EH (cell line): ENCODE measurements at regions not wholly inside any gene's neighbourhood (a gene's known extent, or its start where the extent isn't known, plus 50 kb on each side); places are given as distances from the start of the nearest gene placed in this dataset.
"Not testable (repeated sequence)": the region's sequence is repeated elsewhere in the genome, so short reads cannot be mapped to it uniquely, and the experiment has no call there.

ENCODE experiments used
- DNase-seq: peaks from one replicate; pipeline ENCODE4 v3.0.0-alpha.2; 2015; ENCODE audit warnings: low read depth

DNA sequence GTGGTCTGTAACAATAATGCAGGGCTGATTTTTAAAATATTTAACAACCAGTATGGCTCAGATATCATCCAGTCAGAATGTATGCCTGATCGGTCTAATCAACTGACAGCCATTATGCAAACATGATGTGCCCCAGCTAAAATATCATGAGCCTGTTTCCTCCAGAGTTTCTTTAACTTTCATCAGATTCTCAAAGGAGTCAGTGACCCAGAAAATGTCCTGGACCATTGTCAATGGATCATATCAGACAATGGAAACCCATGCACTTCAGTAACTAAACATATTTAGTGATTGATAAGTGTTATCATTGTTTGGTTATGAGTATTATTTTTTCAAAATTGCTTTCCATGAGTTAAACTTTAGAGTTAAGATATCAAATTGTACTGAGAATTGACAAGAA, 173.5 kb downstream of the LMBRD1 start:
- no peak for DNase-seq

DNA sequence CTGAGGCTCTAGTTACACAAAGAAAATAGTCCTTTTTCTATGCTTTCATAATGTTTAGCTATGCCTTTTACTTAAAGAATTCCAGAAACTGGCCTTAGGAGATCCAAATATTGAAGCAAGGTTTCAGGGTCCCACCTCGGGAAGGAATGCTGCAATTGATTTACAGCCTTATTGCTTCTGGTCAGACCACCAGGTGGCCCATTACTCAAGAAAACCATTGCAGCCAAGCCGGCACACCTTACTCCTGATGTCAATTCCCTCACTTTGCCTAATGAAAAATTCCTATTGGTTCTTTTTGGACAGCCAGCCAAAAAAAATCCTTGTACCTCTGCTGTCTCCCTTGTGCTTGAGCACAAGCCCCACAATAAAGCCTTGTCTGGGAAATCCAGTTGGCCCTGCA, 173.9 kb downstream of the LMBRD1 start:
- no peak for DNase-seq

DNA sequence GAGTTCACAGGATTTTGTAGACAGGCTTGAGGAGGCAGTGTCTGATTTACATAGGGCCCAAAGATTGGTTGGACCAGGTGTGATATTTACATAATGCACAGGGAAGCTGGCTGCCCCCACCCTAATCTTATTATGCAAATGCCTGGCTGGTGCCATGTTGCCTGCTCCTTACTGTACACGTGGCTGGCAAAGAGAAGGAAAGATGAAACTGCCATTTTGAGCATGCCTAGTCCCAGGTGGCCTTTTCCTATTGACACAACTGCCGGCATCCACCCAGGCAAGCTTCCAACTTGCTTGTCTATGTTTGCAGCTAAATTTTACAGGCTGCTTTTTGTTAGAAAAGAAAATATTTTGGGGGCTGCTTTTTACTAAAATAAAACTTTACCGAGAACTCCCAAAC, 174.6 kb downstream of the LMBRD1 start:
- no peak for DNase-seq

DNA sequence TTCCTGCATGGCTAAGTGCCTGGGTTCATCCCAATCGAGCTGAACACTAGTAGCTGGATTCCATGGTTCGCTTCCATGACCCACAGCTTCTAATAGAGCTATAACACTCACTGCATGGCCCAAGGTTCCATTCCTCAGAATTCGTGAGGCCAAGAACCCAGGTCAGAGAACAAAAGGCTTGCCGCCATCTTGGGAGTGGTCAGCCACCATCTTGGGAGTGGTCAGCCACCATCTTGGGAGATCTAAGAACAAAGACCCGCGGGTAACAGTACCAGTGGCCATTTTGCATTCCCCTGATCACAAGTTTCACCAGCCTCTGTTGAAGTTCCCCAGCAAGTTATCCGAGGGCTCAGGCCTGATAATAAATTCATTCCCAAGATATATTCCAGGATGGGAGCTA, 179.6 kb downstream of the LMBRD1 start:
- DNase-seq: no peak

DNA sequence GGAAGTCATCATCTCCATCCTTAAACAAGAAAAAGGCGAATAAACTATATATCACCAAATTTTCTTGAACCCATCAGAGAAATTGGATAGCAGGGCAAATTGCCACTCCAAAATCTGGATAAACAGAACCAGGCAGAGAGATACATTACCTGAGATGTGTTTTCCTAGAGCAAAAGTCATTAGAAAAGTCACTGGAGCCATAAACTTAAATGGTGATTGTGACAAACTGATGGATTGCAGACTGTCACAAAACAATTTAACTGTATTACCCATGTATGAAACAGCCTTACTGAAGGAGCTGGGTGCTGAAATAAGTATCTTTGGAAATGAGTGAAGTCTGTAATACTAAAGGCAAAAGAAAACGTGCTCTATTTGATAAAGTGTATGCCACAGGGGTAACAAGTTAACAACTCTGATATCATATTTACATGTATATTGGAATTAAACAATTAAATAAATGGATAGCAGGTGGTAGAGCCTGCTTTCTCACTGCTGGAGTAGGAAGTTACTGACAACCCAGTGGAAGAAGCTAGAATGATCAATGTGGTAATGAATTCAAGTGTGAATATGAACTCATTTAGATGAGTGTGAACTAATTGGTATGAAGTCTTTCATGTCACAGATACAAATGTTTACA, 186.9 kb downstream of the LMBRD1 start:
- no peak for DNase-seq

DNA sequence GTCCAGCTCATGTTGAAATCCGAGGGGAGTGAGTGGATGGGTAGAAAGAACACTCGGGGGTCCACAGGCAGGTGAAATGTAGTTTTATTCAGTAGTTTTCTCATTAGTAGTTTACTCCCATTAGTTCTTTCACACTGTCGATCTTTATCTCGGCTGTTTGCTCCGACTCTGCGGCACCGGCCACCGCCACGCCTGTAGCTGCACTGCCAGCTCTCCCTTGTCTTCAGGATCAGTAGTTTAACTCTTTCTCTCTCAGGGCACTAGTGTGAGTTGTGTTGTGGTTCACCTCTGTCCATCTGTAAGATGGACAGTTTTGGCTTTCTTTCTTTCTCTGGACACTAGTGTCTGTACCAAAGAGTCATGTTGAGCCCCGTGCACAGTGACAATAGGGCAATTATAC, 195.7 kb downstream of the LMBRD1 start:
- DNase-seq: no peak

DNA sequence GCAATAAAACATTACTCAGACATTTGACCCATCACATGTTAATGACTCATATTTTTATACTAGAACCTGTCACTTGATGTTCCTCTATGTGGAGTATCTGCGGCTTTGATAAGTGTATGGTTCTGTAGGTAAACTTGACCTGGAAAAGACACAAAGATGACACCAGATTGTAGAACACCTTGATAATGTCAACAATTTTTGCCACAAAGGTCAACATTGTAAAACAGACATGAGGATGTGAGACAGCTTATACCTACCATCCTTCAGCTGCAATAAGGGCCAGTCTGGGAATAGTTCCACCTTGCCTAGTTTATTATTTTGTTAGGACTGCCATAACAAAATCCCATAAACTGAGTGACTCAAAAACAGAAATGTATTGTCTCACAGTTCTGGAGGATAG, 202.4 kb downstream of the LMBRD1 start:
- no peak for DNase-seq

DNA sequence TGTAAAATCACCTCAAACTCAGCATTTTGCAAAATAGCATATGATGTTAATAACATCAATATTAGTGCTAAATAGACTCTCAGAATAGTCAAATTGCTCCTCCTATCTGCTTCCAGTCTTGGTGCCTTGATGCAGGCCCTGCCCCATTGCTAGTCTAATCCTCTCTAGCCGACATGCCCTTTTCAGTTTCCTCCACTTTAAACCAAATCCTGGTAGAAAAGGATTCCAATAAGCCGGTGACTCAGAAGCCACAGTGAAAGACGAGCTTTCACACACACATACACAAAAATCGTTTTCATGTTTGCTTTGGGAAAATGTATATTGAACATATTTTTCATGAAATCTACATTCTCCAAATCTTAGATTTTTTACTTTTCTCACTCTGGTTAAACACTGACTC, 203.1 kb downstream of the LMBRD1 start:
- no peak for DNase-seq

DNA sequence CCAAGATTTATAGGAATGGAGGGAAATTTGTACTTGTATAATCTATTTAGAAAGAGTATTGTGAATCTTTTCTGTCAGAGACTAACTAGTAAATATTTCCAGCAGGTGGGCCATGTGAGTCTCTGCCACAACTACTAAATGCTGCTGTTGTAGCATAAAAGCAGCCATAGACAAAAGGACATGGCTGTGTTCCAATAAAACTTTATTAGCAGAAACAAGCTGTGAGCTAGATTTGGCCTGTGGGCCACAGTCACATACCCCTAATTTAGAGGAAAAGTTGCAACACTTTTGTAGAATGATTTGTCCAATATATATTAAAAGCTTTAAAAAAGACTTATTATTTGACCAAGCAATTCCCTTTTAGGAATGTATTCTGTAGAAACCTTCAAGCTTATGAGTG, 207.2 kb downstream of the LMBRD1 start:
- DNase-seq: no peak

DNA sequence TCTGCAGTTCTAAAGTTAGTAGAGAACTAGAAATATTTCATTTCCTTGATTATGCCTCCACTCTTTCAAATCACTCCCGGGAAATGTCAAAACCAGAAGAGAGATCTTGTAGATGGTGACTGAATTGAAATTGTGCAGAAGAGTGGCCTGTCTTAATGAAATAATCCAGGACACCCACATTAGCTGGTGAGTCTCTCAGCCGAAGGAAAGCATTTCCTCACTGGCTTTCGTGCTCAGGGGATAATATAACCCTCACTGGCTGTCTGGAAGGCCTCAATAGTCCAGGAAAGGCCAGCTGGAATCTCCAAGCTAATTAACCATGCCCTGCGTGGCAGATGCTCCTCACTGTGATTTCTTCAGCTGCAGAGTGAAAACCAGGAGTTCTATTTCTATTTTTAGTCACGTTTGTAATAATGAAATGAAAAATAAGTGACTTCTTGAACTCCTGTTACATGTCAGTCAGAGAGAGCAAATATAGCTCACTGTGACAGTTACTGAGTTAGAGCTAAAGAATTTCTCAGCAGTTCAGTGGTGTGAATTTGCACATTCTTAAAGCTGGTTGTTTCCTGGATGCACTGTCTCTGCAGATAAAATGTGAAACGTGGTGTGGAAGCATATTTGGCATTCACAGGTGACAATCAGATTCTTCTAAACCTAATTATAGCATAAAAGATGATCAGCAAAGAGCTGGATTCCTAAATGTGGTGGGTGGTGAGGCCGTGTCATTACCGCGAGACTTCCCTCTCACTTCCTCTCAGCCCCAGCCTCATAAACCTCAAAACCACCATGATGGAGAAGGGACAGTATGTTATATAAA, 211.7 kb downstream of the LMBRD1 start:
- DNase-seq: peak; percentile 8

DNA sequence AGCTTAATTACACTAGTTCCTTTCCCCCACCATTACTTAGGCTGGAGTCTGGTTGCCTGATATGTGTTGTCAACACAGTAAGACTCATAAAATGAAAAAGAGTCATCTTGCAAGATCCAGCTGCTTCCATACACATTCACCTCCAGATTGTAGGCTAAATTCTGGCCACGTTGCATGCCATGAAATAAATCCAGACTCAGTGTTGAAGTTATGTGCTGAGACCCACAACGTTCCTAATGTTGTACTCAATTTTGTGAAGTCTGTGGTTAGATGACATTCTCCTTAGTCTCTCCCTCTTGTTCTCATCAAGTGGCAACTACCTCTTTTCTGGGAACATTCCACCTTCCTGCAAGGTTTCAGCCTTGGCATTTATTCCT, 212.3 kb downstream of the LMBRD1 start:
- DNase-seq: peak; percentile 22

DNA sequence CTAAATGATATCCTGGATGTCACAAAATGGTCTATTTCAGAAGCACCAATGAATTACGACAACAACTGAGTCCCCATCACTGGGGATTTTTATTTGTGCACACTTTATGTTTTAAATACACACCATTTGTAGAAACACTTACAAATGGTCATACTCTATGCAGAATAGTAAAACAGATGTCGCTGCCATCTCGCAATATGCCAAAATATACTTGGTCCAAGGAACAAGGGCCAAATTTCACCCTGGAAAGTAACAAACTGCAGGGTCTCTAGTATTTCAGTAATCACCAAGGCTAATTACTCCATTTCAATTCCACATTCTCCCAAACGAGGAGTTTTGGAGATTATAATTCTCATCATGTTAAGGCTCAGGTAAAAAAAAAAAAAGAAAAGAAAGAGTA, 215.2 kb downstream of the LMBRD1 start:
- DNase-seq: no peak

DNA sequence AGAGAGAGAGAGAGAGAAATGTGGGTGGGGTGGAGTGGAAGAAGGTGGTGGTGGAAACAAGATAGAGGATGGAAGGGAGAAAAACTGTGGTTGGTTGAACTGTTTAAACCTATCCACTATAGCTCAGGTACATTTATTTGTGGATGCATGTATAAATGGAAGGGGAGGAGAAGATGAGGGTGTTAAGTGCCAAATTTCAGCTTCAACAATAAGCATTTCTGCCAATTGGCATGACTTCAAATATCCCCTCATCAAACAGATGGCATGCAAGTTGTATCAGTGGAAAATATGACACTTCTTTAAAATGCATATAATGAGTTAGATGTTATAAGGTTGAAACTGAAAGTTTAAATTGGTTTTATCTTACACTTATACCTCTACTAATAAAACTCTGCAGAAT, 216.1 kb downstream of the LMBRD1 start:
- DNase-seq: no peak

DNA sequence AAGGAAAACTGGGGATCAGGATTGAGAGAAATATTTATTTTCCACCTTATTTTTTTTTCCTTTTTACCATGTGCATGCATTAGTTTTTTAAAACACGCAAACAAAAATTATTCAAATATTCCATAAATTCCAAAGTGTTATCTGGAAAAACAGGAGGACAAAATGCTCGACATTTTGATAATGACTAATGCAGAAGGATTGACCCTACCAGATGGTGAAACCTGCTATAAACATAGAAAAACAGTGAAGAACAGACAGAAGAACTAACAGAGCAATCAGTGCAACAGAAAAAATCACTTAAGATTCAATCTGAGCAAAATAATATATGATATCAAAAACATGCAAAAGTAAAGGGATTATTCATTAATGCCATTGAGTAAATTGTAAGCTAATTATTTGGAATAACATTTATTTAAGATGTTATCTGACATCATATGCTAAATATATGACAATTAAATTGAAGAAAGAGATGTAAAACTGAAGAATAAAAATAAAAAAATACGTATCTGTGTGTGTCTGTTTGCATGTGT, 218.4 kb downstream of the LMBRD1 start:
- DNase-seq: peak; percentile 3

DNA sequence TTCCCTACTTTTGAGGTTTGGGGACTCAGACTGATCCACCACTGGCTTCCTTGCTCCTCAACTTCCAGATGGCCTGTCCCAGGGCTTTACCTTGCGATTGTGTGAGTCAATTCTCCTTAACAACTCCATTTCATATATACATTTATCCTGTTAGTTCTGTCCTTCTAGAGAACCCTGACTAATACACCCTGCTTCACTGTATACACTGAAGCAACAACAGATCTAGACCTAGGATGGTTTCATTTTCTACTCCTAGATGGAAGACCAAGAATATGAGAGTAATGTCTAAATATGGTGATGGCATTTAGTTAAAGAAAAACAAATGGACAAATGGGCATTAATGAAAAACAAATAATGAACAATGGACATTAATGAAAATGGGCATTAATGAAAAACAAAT, 225.6 kb downstream of the LMBRD1 start:
- DNase-seq: no peak

DNA sequence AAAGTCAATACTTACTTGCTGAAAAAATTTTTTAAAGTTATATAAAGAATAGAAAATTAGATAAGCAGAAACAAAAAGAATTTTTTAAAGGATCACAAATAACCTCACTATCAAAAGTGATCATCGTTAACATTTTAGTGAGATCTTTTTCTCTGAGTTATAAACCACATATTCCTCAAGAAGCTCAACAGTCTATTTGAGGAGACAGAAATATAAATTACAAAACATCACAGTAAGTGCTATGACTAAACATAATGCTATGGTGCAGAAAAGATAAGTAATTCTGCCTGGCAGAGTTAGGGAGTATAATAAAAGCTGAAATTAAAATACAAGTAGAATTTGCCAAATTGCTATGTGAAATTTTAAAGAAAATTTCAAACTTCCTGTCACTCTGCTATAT, 226.7 kb downstream of the LMBRD1 start:
- DNase-seq: no peak

DNA sequence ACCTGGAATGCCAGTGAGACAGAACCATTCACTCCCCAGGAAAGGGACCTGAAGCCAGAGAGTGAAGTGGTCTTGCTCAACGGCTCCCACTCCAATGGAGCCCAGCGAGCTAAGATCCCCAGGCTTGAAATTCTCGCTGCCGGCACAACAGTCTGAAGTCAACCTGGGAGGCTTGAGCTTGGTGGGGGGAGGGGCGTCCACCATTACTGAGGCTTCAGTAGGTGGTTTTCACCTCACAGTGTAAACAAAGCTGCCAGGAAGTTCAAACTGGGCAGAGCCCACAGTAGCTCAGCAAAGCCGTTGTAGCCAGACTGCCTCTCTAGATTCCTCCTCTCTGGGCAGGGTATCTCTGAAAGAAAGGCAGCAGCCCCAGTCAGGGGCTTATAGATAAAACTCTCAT, 236.2 kb downstream of the LMBRD1 start:
- not testable (repeated sequence) for DNase-seq

DNA sequence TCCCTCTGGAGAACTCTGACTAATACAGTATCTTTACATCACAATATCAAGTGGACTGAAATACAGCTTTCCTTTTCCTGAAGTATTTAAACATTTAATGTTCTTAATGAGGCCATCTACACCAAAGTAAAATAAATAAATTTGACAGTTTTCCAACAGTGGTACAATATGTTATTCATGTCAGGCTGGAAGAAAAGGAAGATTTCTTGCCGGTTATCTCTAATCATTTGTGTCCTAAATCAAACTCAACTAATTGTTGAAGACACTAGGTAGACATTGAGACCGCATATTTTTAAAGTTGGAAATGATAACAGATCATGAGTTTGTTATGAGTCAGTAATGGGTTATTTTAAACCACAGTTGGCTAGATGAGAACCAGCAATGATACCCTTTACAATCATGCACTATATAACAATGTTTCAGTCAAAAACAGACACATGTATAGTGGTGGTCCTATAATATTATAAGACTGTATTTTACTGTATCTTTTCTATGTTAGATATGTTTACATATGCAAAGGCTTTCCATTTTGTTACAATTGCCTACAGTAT, 241.6 kb downstream of the LMBRD1 start:
- DNase-seq: no peak

DNA sequence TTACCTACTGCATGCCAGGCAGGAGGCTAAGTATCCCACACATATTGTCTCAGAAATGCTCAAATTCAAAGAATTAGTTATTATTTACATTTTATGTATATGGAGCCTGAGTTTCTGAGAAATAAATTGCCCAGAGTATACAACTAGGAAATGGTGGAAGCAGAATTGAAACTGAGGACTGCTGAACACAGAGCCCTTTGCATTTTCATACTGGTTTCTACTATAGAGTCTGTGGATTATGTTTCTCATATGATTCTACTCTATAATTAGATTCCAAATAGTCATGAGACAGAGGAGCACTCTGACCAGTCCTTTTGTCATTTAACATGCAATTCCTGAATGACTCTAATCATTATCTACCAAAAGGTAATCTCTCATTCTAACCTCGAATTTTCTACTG, 254.3 kb downstream of the LMBRD1 start:
- DNase-seq: no peak

DNA sequence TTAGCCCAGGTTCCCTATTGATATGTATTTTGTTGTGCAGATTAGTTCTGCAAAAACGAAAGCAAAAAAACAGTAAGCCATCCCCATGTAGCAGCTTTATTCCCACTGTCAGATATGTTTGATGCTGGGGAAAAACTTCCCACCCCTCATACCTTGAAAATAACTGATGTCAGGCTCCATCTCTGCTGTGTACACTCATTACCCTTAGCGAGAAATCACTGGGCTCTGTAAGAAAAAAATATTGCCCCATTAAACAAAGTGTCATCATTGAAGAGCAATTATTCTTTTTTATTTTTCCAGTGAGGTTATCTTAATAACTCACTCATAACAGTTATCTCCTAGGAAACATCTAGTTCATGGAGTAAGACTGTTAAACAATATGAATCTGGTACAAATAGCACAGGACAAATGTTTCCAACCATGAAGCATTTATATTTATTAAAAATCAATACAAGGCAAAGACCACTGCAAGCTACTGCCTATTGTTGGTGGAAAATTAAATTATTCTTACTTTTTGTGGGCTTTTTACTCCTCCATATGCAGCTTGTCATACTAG, 268.8 kb downstream of the LMBRD1 start:
- no peak for DNase-seq

DNA sequence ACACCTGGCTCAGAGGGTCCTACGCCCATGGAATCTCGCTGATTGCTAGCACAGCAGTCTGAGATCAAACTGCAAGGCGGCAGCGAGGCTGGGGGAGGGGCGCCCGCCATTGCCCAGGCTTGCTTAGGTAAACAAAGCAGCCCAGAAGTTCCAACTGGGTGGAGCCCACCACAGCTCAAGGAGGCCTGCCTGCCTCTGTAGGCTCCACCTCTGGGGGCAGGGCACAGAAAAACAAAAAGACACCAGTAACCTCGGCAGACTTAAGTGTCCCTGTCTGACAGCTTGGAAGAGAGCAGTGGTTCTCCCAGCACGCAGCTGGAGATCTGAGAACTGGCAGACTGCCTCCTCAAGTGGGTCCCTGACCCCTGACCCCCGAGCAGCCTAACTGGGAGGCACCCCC, 281.3 kb downstream of the LMBRD1 start:
- DNase-seq: not testable (repeated sequence)

DNA sequence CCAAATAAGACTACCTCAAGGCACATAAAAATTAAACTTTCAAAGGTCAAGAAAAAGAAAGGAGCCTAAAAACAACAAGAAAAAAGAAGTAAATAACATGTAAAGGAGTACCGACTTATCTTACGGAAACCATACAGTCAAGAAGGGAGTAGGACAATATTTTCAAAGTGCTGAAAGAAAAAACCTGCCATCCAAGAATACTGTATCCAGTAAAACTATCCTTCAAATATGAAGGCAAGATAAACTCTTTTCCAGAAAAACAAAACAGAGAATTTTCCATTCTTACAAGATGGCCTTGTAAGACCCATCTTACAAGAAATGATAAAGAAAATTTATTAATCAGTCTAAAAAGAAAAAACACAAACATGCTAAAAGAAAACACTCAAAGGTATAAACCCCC, 302.2 kb downstream of the LMBRD1 start:
- DNase-seq: no peak

DNA sequence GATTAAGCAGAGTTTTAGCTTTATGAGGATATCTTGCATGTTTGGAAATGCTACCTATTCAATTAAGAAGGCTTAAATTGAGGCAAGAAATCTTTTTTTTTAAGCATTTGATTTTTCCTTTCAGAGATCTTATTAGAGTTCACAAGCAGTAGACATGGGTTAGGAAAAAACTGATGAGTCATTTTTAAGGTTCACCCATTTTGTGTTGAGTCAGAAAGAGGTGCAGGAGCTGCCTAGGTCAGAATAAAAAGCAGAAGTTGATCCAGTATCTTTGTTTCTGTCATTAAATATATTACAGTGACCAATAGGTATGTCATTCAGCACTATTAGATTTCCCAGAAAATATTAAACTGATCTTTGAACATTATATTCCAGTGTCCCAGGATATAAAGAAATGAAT, 306.8 kb downstream of the LMBRD1 start:
- no peak for DNase-seq
